Liver (tissue), 8 donors: ENCODE measurements at regions not wholly inside any gene's neighbourhood (a gene's known extent, or its start where the extent isn't known, plus 50 kb on each side); places are given as distances from the start of the nearest gene placed in this dataset.
"Not testable (repeated sequence)": the region's sequence is repeated elsewhere in the genome, so short reads cannot be mapped to it uniquely, and the experiment has no call there.

Source experiments
- DNase-seq: peaks from one replicate; pipeline ENCODE4 v3.0.0-alpha.2; 2017; ENCODE audit warnings: low spot score
- H3K27ac ChIP-seq, 2 donors: one replicate each; pipeline ENCODE4 v1.7.0; 2013; ENCODE audit warnings: inconsistent platforms in 2 of 2, low read length in 2 of 2, control low read depth in 1 of 2, low read depth in 1 of 2, mild to moderate bottlenecking in 1 of 2
- H3K27me3 ChIP-seq, 4 donors: one replicate each; pipeline versions ENCODE4 v1.6.1 to v1.7.0; 2013; ENCODE audit warnings: low read length in 3 of 4, inconsistent platforms in 1 of 4, mild to moderate bottlenecking in 1 of 4, moderate library complexity in 1 of 4; ENCODE audit not compliant: control insufficient read depth in 4 of 4, insufficient read depth in 4 of 4
- H3K36me3 ChIP-seq, 4 donors: one replicate each; pipeline versions ENCODE4 v1.6.1 to v1.7.0; 2013; ENCODE audit warnings: low read length in 3 of 4, mild to moderate bottlenecking in 3 of 4, low read depth in 1 of 4, moderate library complexity in 1 of 4; ENCODE audit not compliant: control insufficient read depth in 4 of 4, insufficient read depth in 3 of 4
- H3K4me1 ChIP-seq, 4 donors: one replicate each; pipeline versions ENCODE4 v1.6.1 to v1.7.0; 2013; ENCODE audit warnings: low read length in 3 of 4, mild to moderate bottlenecking in 3 of 4, moderate library complexity in 1 of 4; ENCODE audit not compliant: control insufficient read depth in 4 of 4, insufficient read depth in 4 of 4
- H3K4me3 ChIP-seq, 3 donors: one replicate each; pipeline versions ENCODE4 v1.6.1 to v1.7.0; 2013; ENCODE audit warnings: low read length in 3 of 3, control low read depth in 1 of 3, low read depth in 1 of 3, mild to moderate bottlenecking in 1 of 3
- H3K9ac ChIP-seq, 2 donors: one replicate each; pipeline ENCODE4 v1.7.0; 2013; ENCODE audit warnings: low read length in 2 of 2, mild to moderate bottlenecking in 2 of 2, moderate library complexity in 2 of 2, control low read depth in 1 of 2, low read depth in 1 of 2
- H3K9me3 ChIP-seq, 4 donors: one replicate each; pipeline versions ENCODE4 v1.6.1 to v1.7.0; 2013; ENCODE audit warnings: low read length in 3 of 4; ENCODE audit not compliant: control insufficient read depth in 4 of 4
- ATF3 ChIP-seq: IDR thresholded peaks from 2 replicates; pipeline ENCODE4 v1.6.1; 2016; ENCODE audit warnings: antibody characterized with exemption
- CTCF ChIP-seq: fragments of 150-350 bp; IDR thresholded peaks from 2 replicates; pipeline ENCODE4 v1.5.1; 2017; ENCODE audit warnings: improper control_type of control experiment, low read depth, low read length; ENCODE audit not compliant: missing input control
- EGR1 ChIP-seq, 2 donors: IDR thresholded peaks; 2 replicates each; pipeline ENCODE4 v1.6.1; 2016 to 2018; ENCODE audit warnings: antibody characterized with exemption in 2 of 2, low read depth in 2 of 2
- FOXA1 ChIP-seq: IDR thresholded peaks from 2 replicates; pipeline ENCODE4 v1.6.1; 2016; ENCODE audit warnings: antibody characterized with exemption
- FOXA2 ChIP-seq: IDR thresholded peaks from 2 replicates; pipeline ENCODE4 v1.6.1; 2016; ENCODE audit warnings: antibody characterized with exemption
- GABPA ChIP-seq, 2 donors: IDR thresholded peaks in 1 of 2; conservative IDR thresholded peaks in 1 of 2; 2 replicates each; pipeline ENCODE4 v1.6.1; 2016; ENCODE audit warnings: antibody characterized with exemption in 2 of 2, mild to moderate bottlenecking in 1 of 2, moderate library complexity in 1 of 2
- HNF4A ChIP-seq, 2 donors: conservative IDR thresholded peaks; 2 replicates each; pipeline ENCODE4 v1.6.1; 2016; ENCODE audit warnings: antibody characterized with exemption in 2 of 2, mild to moderate bottlenecking in 2 of 2
- HNF4G ChIP-seq: IDR thresholded peaks from 2 replicates; pipeline ENCODE4 v1.6.1; 2016; ENCODE audit warnings: antibody characterized with exemption
- MAX ChIP-seq: IDR thresholded peaks from 2 replicates; pipeline ENCODE4 v1.6.1; 2016; ENCODE audit warnings: antibody characterized with exemption
- NR2F2 ChIP-seq: IDR thresholded peaks from 2 replicates; pipeline ENCODE4 v1.6.1; 2016; ENCODE audit warnings: antibody characterized with exemption
- RAD21 ChIP-seq, 2 donors: IDR thresholded peaks; 2 replicates each; pipeline ENCODE4 v1.6.1; 2016; ENCODE audit warnings: antibody characterized with exemption in 2 of 2, mild to moderate bottlenecking in 2 of 2
- REST ChIP-seq: IDR thresholded peaks from 2 replicates; pipeline ENCODE4 v1.6.1; 2016; ENCODE audit warnings: antibody characterized with exemption, mild to moderate bottlenecking
- RXRA ChIP-seq, 2 donors: IDR thresholded peaks; 2 replicates each; pipeline ENCODE4 v1.6.1; 2017 to 2018; ENCODE audit warnings: antibody characterized with exemption in 2 of 2, mild to moderate bottlenecking in 1 of 2
- SP1 ChIP-seq: IDR thresholded peaks from 2 replicates; pipeline ENCODE4 v1.6.1; 2018; ENCODE audit warnings: antibody characterized with exemption, mild to moderate bottlenecking
- TAF1 ChIP-seq: conservative IDR thresholded peaks from 2 replicates; pipeline ENCODE4 v1.6.1; 2016; ENCODE audit warnings: antibody characterized with exemption, mild to moderate bottlenecking
- YY1 ChIP-seq: IDR thresholded peaks from 2 replicates; pipeline ENCODE4 v1.6.1; 2016; ENCODE audit warnings: antibody characterized with exemption, mild to moderate bottlenecking
- ZBTB33 ChIP-seq: IDR thresholded peaks from 2 replicates; pipeline ENCODE4 v1.6.1; 2016; ENCODE audit warnings: antibody characterized with exemption
- WGBS: extraction: QIAGEN DNeasy Blood & Tissue Kit; methylation state at CpG from one replicate; pipeline ENCODE4 v1.1.7; 2013; 5-methylcytosine and 5-hydroxymethylcytosine counted together
- donor health status: healthy.
- donor health status: healthy.
- donor health status: healthy.
- donor health status: healthy.
- donor health status: healthy.

GRCh38 chr18:78438235-78438634 lies 541.4 kb upstream of the SALL3 start:
- H3K4me1 ChIP-seq, H3K9ac ChIP-seq, H3K9me3 ChIP-seq, H3K27me3 ChIP-seq, H3K36me3 ChIP-seq, DNase-seq, H3K4me3 ChIP-seq, H3K27ac ChIP-seq: not testable (repeated sequence)
- 86% methylated on average over 13 of the region's 13 CpGs for WGBS

GRCh38 chr18:78445880-78446279 lies 533.7 kb upstream of the SALL3 start:
- Histone ChIP-seq H3K4me1 (no peaks in the 10 kb centered on the region), H3K36me3 (no peaks in the 10 kb centered on the region), H3K9me3 (no peaks in the 10 kb centered on the region), H3K27ac (no peak overlapping the region), H3K4me3 (no peak overlapping the region), H3K9ac (no peak overlapping the region), H3K27me3 (peaks cover 0 to 5% (median 0%) of the 10 kb centered on the region in 4 donors)
- no peak for DNase-seq
- WGBS, result 88% methylated on average over 12 of the region's 12 CpGs
- no peak for TF ChIP-seq FOXA1
- no peak for TF ChIP-seq REST

- no peak overlapping the region for H3K4me3 ChIP-seq
- TF ChIP-seq EGR1 (IDR thresholded peaks at IDR 0.05; ENCODE audit: low read depth in 2 of 2) (no peak), REST (no peak), ATF3 (no peak), TAF1 (no peak), GABPA (IDR thresholded peaks at IDR 0.05 in 1 of 2, conservative IDR thresholded peaks at IDR 0.05 in 1 of 2) (no peak), SP1 (no peak), HNF4A (conservative IDR thresholded peaks at IDR 0.05) (no peak), CTCF (no peak), FOXA1 (no peak), MAX (no peak), ZBTB33 (no peak), FOXA2 (no peak), NR2F2 (no peak), HNF4G (no peak), RAD21 (IDR thresholded peaks at IDR 0.05) (no peak), YY1 (no peak), RXRA (IDR thresholded peaks at IDR 0.05) (no peak)
- no peak overlapping the region for H3K27ac ChIP-seq
- H3K9me3 ChIP-seq, result no peaks in the 10 kb centered on the region
- H3K4me1 ChIP-seq, result no peaks in the 10 kb centered on the region
- no peaks in the 10 kb centered on the region for H3K36me3 ChIP-seq
- 50% methylated on average over 4 of the region's 4 CpGs for WGBS
- no peak for DNase-seq
- no peak overlapping the region for H3K9ac ChIP-seq
- H3K27me3 ChIP-seq, result peaks cover 0 to 5% (median 0%) of the 10 kb centered on the region in 4 donors
Measured at GRCh38 chr18:78447211-78447610, 532.4 kb upstream of the SALL3 start.
